Fibroblast of lung (primary cell): ENCODE measurements at regions not wholly inside any gene's neighbourhood (a gene's known extent, or its start where the extent isn't known, plus 50 kb on each side); places are given as distances from the start of the nearest gene placed in this dataset.

Experiments used
- DNase-seq, 2 donors: peaks; one replicate each; pipeline versions ENCODE4 v3.0.0 to v3.0.0-alpha.2; 2010; ENCODE audit warnings: low read depth in 2 of 2
- H2AFZ ChIP-seq: 2 replicates; pipeline ENCODE4 v1.5.1; 2012; ENCODE audit warnings: low read length, control low read depth, inconsistent platforms
- H3K27ac ChIP-seq: 2 replicates; pipeline ENCODE4 v1.5.1; 2011; ENCODE audit warnings: low read length, control low read depth; ENCODE audit not compliant: insufficient read depth
- H3K27me3 ChIP-seq: 2 replicates; pipeline ENCODE4 v1.5.1; 2011; ENCODE audit warnings: mild to moderate bottlenecking, low read length; ENCODE audit not compliant: control insufficient read depth, insufficient read depth
- H3K36me3 ChIP-seq: 2 replicates; pipeline ENCODE4 v1.5.1; 2011; ENCODE audit warnings: low read length; ENCODE audit not compliant: control insufficient read depth, insufficient read depth
- H3K4me1 ChIP-seq: 2 replicates; pipeline ENCODE4 v1.5.1; 2011; ENCODE audit warnings: low read length; ENCODE audit not compliant: control insufficient read depth, insufficient read depth; ENCODE audit errors: extremely low read depth
- H3K4me2 ChIP-seq: 2 replicates; pipeline ENCODE4 v1.5.1; 2011; ENCODE audit warnings: low read length, control low read depth; ENCODE audit not compliant: insufficient read depth; ENCODE audit errors: extremely low read depth
- H3K4me3 ChIP-seq, 4 experiments: fragments of 200-600 bp in 1 of 4; sonication (generic) in 1 of 4; replicated peaks in 1 of 4; 2 replicates each; pipeline ENCODE4 v1.5.1; 2011 to 2016; ENCODE audit warnings: low read length in 4 of 4, low read depth in 3 of 4, mild to moderate bottlenecking in 3 of 4, control low read depth in 2 of 4, inconsistent platforms in 1 of 4, mixed read lengths in 1 of 4; ENCODE audit not compliant: insufficient read depth in 1 of 4; ENCODE audit errors: control extremely low read depth in 1 of 4
- H3K79me2 ChIP-seq: 2 replicates; pipeline ENCODE4 v1.5.1; 2012; ENCODE audit warnings: mild to moderate bottlenecking, low read length, inconsistent platforms; ENCODE audit not compliant: control insufficient read depth, insufficient read depth
- H3K9ac ChIP-seq: 2 replicates; pipeline ENCODE4 v1.5.1; 2011; ENCODE audit warnings: mild to moderate bottlenecking, low read length, control low read depth; ENCODE audit not compliant: insufficient read depth
- H3K9me3 ChIP-seq: 2 replicates; pipeline ENCODE4 v1.5.1; 2012; ENCODE audit warnings: low read depth, low read length; ENCODE audit not compliant: control insufficient read depth, insufficient read depth
- H4K20me1 ChIP-seq: 2 replicates; pipeline ENCODE4 v1.5.1; 2011; ENCODE audit warnings: low read length; ENCODE audit not compliant: control insufficient read depth, insufficient read depth; ENCODE audit errors: extremely low read depth
- CTCF ChIP-seq, 2 donors: IDR thresholded peaks in 1 of 2; conservative IDR thresholded peaks in 1 of 2; 1 replicate in 1 of 2; 2 replicates in 1 of 2; pipeline ENCODE4 v1.5.1; 2011 to 2012; ENCODE audit warnings: low read length in 2 of 2, control low read depth in 1 of 2, inconsistent platforms in 1 of 2, low read depth in 1 of 2, mild to moderate bottlenecking in 1 of 2
- EZH2 ChIP-seq: IDR thresholded peaks from 2 replicates; pipeline ENCODE4 v1.5.1; 2012; ENCODE audit warnings: low read length, control low read depth, mild to moderate bottlenecking; ENCODE audit errors: missing control alignments

GRCh38 chr19:29448046-29448445 is 77.7 kb upstream of the VSTM2B start:
- no peaks in the 10 kb centered on the region for H3K27me3 ChIP-seq
- no peaks in the 10 kb centered on the region for H3K4me1 ChIP-seq
- TF ChIP-seq CTCF (conservative IDR thresholded peaks at IDR 0.05 in 1 of 2, IDR thresholded peaks at IDR 0.05 in 1 of 2; ENCODE audit: low read depth in 1 of 2, low read length in 2 of 2): no peak
- TF ChIP-seq EZH2: no peak
- H2AFZ ChIP-seq: no peak overlapping the region
- no peak overlapping the region for H3K9ac ChIP-seq
- H3K36me3 ChIP-seq: no peaks in the 10 kb centered on the region
- DNase-seq: no peak
- no peak overlapping the region for H3K4me3 ChIP-seq
- no peaks in the 10 kb centered on the region for H3K9me3 ChIP-seq
- no peak overlapping the region for H3K4me2 ChIP-seq
- H4K20me1 ChIP-seq: no peaks in the 10 kb centered on the region
- no peak overlapping the region for H3K27ac ChIP-seq
- H3K79me2 ChIP-seq: no peaks in the 10 kb centered on the region

DNA sequence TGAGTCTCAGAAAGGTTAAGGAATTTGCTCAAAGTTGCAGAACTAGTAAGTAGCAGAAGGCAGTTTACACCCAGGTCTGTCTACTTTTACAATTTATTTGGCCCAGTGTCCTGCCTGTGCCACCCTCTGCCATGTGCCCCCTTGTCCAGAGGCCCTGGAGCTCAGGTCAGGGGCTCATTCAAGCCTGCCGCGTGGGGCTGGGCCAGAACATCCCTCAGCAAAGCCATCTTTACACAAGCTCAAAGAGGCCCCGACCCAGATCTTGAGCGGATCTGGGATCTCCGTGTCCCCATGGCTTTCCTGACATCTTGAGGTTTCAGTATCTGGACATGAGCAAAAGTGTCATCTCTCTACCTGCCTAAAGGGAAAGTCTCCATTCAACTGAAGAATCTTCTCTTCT is 76.4 kb upstream of the VSTM2B start:
- Histone ChIP-seq H3K4me2 (no peak overlapping the region), H3K79me2 (no peaks in the 10 kb centered on the region), H3K27ac (no peak overlapping the region), H3K27me3 (no peaks in the 10 kb centered on the region), H2AFZ (no peak overlapping the region), H3K9me3 (no peaks in the 10 kb centered on the region), H4K20me1 (no peaks in the 10 kb centered on the region), H3K36me3 (no peaks in the 10 kb centered on the region), H3K9ac (no peak overlapping the region), H3K4me3 (no peak overlapping the region), H3K4me1 (no peaks in the 10 kb centered on the region)
- no peak for DNase-seq
- no peak for TF ChIP-seq EZH2
- TF ChIP-seq CTCF (conservative IDR thresholded peaks at IDR 0.05 in 1 of 2, IDR thresholded peaks at IDR 0.05 in 1 of 2; ENCODE audit: low read depth in 1 of 2, low read length in 2 of 2): no peak

GRCh38 chr19:29450306-29450705 is 75.5 kb upstream of the VSTM2B start:
- Histone ChIP-seq H4K20me1 (no peaks in the 10 kb centered on the region), H3K27me3 (no peaks in the 10 kb centered on the region), H3K4me3 (no peak overlapping the region), H3K9ac (no peak overlapping the region), H3K36me3 (no peaks in the 10 kb centered on the region), H3K27ac (no peak overlapping the region), H3K79me2 (no peaks in the 10 kb centered on the region), H3K9me3 (no peaks in the 10 kb centered on the region), H2AFZ (no peak overlapping the region), H3K4me1 (no peaks in the 10 kb centered on the region), H3K4me2 (no peak overlapping the region)
- no peak for TF ChIP-seq EZH2
- no peak for TF ChIP-seq CTCF (conservative IDR thresholded peaks at IDR 0.05 in 1 of 2, IDR thresholded peaks at IDR 0.05 in 1 of 2; ENCODE audit: low read depth in 1 of 2, low read length in 2 of 2)
- no peak for DNase-seq
